ENCODE measurements at regions not wholly inside any gene's neighbourhood (a gene's known extent, or its start where the extent isn't known, plus 50 kb on each side); places are given as distances from the start of the nearest gene placed in this dataset.

DNA sequence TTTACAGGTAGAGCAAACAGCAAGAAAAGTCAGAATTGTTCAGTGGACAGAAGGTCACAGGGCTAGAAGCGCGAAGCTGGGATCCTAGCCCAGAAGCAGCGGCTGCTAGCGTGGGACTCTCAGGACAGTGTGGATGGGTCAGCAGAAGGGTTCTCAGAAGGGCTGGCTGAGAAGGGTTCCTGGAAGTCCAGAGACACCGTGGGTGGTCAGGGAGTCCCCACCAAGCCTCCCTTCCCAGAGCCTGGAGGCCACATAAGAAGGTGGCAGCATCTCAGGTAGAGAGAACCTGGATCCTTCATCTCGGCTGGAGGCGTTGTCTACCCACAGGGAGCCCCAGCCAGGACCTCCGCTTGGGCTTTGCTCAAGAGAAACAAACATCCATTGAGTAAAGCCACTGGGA lies 696.3 kb downstream of the PTPRU start:
- DNase-seq (ENCODE audit: low read depth), result no peak
- H3K4me3 ChIP-seq (ENCODE audit: low read depth, low read length), result no peak overlapping the region
- in situ Hi-C loops (cut with HindIII; ENCODE audit: low sequenced_read_pairs), result no loop called here
- TF ChIP-seq, protein P1, sequence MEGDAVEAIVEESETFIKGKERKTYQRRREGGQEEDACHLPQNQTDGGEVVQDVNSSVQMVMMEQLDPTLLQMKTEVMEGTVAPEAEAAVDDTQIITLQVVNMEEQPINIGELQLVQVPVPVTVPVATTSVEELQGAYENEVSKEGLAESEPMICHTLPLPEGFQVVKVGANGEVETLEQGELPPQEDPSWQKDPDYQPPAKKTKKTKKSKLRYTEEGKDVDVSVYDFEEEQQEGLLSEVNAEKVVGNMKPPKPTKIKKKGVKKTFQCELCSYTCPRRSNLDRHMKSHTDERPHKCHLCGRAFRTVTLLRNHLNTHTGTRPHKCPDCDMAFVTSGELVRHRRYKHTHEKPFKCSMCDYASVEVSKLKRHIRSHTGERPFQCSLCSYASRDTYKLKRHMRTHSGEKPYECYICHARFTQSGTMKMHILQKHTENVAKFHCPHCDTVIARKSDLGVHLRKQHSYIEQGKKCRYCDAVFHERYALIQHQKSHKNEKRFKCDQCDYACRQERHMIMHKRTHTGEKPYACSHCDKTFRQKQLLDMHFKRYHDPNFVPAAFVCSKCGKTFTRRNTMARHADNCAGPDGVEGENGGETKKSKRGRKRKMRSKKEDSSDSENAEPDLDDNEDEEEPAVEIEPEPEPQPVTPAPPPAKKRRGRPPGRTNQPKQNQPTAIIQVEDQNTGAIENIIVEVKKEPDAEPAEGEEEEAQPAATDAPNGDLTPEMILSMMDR (IDR thresholded peaks at IDR 0.05; ENCODE audit: low read depth, low read length, missing control alignments), result no peak

DNA sequence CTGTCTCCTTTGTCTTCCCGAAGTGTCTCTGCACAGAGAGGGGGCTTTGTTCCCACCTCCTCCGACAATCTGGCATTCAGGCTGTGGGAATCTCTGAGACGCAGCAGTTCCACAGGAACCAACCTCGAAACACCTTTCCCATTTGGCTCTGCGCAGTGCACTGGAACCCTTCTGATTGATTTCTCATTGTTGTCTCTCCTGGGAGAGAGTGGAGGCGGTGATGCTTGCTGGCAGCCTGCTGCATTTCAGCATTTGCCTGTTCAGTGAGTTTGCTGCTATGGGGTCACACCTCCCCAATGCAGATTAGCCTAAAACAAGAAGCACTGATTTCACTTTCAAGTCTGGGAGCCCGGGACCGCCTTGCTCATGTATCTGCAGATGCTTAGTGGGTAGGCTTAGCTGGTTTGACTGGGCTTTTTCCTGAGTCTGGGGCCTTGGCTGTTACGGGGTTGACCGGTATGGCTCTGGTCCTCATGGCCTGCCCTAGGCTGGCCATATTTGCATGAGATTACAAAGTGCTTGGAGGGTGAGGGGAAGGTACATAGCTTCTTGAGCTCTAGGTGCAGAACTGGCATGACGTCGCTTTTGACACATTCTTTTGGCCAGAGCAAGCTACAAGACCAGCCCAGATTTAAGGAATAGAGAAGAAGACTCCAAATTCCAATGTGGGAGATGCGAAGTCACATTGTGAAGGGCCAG lies 695.3 kb downstream of the PTPRU start:
- in situ Hi-C loops (cut with HindIII; ENCODE audit: low sequenced_read_pairs), result no loop called here
- H3K4me3 ChIP-seq (ENCODE audit: low read depth, low read length), result no peak overlapping the region

DNA sequence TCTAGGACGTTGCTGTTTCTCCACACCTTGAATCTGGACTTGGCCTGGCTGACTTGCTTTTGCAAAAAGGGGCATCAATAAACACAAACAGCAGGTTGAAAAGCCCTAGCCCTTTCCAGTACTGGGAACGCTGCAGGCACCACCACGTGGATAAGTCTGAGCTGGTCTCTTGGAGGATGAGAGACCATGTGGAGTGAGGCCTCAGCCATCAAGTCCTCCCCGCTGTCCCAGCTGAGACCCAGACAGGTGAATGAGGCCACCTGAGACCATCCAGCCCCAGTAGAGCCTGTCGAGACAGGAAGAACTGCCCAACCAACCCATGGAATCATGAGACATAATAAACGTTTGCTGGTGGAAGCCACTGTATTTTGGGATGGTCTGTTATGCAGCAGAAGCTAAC lies 688.7 kb downstream of the PTPRU start:
- in situ Hi-C loops (cut with HindIII; ENCODE audit: low sequenced_read_pairs), result no loop called here
- TF ChIP-seq, protein P1 (IDR thresholded peaks at IDR 0.05; ENCODE audit: low read depth, low read length, missing control alignments), result no peak
- H3K4me3 ChIP-seq (ENCODE audit: low read depth, low read length), result no peak overlapping the region
- no peak for DNase-seq (ENCODE audit: low read depth)

More for the DNA sequence above, 695.3 kb downstream of the PTPRU start:
- no peak for DNase-seq (ENCODE audit: low read depth)
- TF ChIP-seq, protein P1 (IDR thresholded peaks at IDR 0.05; ENCODE audit: low read depth, low read length, missing control alignments), result no peak

DNA sequence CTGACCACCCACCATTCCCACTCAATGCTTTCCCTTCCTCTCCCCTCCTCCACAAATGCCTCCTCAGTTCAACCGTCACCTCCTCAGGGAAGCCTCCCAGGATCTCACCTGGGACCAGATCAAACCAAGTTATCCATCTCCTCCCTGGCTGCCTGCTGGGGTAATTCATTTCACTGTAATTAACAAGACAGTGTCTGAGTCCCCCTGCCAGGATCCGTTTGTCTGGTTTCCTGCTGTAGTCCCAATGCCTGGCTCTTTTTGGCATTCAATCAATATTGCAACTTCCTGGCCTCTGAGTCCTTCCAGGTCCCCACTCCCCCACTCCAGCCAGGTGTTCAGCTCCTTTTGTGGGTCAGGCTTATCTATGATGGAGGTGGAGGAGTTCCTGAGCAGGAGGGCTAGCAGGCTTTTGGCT lies 687.7 kb downstream of the PTPRU start:
- in situ Hi-C loops (cut with HindIII; ENCODE audit: low sequenced_read_pairs), result no loop called here
- no peak for DNase-seq (ENCODE audit: low read depth)

DNA sequence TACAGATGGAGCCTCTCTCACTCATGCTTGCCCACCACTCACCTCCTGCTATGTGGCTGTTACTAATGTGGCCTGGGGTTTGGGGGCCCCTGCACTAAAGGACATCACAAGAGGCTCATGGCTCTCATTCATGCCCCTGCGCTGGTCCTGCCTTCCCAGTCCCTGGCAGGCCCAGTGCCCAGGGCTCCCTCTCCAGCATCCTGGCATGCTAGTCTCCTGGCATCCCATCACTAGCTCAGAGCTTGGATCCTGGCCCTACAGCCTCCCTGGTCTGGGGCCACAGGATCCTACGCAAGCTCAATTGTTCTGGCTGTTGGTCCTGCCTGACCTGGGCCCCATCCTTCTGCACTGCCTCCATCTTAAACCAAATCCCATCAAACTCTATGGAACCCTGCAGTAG lies 685.4 kb downstream of the PTPRU start:
- TF ChIP-seq, protein P1 (IDR thresholded peaks at IDR 0.05; ENCODE audit: low read depth, low read length, missing control alignments), result no peak

More for the DNA sequence above, 687.7 kb downstream of the PTPRU start:
- H3K4me3 ChIP-seq (ENCODE audit: low read depth, low read length), result no peak overlapping the region
- TF ChIP-seq, protein P1 (IDR thresholded peaks at IDR 0.05; ENCODE audit: low read depth, low read length, missing control alignments), result no peak

DNA sequence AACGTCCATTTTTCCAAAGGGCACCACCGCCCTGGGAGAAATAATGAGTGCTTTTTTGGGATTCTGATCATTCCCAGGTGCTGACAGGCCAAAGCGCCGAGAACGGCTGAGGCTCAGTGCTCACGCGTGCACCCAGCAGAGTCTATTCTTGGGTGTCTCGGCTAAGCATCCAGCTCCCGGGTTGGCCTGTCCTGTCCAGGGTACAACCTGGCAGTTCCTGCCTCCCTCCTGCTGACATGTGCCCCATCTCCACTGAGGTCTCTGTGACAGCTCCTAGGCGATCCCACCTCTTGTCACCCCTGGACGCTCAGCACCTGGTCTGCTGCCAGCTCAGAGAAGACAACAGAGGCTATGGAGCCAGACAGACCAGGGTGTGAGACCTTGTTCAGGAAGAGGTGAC lies 684.5 kb downstream of the PTPRU start:
- TF ChIP-seq, protein P1 (IDR thresholded peaks at IDR 0.05; ENCODE audit: low read depth, low read length, missing control alignments), result no peak
- H3K4me3 ChIP-seq (ENCODE audit: low read depth, low read length), result no peak overlapping the region
- in situ Hi-C loops (cut with HindIII; ENCODE audit: low sequenced_read_pairs), result no loop called here
- DNase-seq (ENCODE audit: low read depth), result no peak

More for the DNA sequence above, 685.4 kb downstream of the PTPRU start:
- in situ Hi-C loops (cut with HindIII; ENCODE audit: low sequenced_read_pairs), result no loop called here
- H3K4me3 ChIP-seq (ENCODE audit: low read depth, low read length), result no peak overlapping the region
- no peak for DNase-seq (ENCODE audit: low read depth)
